ENCODE measurements at regions not wholly inside any gene's neighbourhood (a gene's known extent, or its start where the extent isn't known, plus 50 kb on each side); places are given as distances from the start of the nearest gene placed in this dataset.

DNA sequence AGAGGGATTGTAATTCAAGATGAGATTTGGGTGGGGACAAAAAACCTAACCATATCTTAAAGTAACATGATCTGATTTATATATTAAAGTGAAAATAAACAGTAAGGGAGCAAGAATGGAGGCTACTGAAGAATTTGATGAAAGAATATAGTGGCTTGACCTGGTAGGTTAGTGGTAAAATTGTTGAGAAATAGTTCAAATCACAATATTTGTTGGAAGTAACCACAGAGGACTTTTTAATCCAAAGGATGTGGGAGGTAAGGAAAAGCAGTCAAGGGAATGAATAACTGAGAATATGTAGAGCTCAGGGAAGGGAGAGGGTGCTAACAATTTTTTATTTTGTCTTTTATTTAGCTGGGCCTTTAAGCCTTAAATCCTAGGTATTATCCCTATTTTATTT, 139.8 kb upstream of the HS3ST1 start:
- ATAC-seq (ENCODE audit: poor library complexity) (no peak), DNase-seq (no peak)
- no peak overlapping the region for H3K4me3 ChIP-seq (ENCODE audit: low read length)
- intact Hi-C loops (cut with DNase I, micrococcal nuclease), result no loop called here
- Mint-ChIP-seq H3K27ac (no peak overlapping the region), H3K4me1 (ENCODE audit: low read depth) (no peaks in the 10 kb centered on the region), H3K4me3 (no peak overlapping the region), H3K9me3 (no peaks in the 10 kb centered on the region), H3K27me3 (no peaks in the 10 kb centered on the region), H3K36me3 (ENCODE audit: low read depth) (no peaks in the 10 kb centered on the region)
- no peaks in the 10 kb centered on the region for H3K9me3 ChIP-seq (ENCODE audit: control insufficient read depth in 1 of 2, insufficient read depth in 1 of 2, low read length in 2 of 2)
- no peaks in the 10 kb centered on the region for H3K36me3 ChIP-seq (ENCODE audit: insufficient read depth, low read length)
- no peaks in the 10 kb centered on the region for H3K27me3 ChIP-seq (ENCODE audit: control insufficient read depth in 1 of 2, insufficient read depth in 2 of 2, low read length in 2 of 2)
- TF ChIP-seq, protein P1, sequence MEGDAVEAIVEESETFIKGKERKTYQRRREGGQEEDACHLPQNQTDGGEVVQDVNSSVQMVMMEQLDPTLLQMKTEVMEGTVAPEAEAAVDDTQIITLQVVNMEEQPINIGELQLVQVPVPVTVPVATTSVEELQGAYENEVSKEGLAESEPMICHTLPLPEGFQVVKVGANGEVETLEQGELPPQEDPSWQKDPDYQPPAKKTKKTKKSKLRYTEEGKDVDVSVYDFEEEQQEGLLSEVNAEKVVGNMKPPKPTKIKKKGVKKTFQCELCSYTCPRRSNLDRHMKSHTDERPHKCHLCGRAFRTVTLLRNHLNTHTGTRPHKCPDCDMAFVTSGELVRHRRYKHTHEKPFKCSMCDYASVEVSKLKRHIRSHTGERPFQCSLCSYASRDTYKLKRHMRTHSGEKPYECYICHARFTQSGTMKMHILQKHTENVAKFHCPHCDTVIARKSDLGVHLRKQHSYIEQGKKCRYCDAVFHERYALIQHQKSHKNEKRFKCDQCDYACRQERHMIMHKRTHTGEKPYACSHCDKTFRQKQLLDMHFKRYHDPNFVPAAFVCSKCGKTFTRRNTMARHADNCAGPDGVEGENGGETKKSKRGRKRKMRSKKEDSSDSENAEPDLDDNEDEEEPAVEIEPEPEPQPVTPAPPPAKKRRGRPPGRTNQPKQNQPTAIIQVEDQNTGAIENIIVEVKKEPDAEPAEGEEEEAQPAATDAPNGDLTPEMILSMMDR (IDR thresholded peaks at IDR 0.05), result no peak
- H3K4me1 ChIP-seq (ENCODE audit: insufficient read depth, low read length), result no peaks in the 10 kb centered on the region
- H3K27ac ChIP-seq (ENCODE audit: low read depth in 1 of 2, low read length in 2 of 2), result no peak overlapping the region
- CTCF ChIA-PET, result no interaction called here
- POLR2A ChIA-PET, result no interaction called here

DNA sequence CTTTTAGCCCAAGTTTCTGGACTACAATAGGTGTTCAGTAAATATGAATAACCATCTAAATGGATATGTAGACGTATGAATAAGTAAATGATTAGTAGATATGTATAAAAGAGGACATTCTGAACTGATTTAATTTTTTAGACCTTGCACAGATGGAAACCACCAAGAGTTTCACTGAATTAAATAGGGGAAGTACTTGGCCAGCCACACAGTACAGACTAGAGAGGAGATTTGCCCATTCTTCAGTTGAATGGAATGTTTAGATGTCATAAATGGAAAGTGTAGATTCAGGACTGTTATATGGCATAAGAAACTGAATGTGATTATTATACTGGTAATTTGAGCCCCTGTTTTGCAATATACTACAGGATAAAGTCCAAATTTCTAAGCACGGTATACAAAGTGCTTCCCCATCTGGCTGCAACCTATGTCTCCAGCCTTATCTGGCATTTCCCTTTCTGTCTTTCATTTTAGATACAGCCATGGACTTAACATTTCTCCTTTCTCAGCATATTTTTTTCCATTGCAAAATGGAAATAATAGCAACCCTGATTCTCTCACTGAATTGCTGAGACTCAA, 137.8 kb upstream of the HS3ST1 start:
- H3K36me3 Mint-ChIP-seq (ENCODE audit: low read depth), result no peaks in the 10 kb centered on the region
- no peak overlapping the region for H3K4me3 Mint-ChIP-seq
- no peak overlapping the region for H3K27ac ChIP-seq (ENCODE audit: low read depth in 1 of 2, low read length in 2 of 2)
- no peaks in the 10 kb centered on the region for H3K9me3 Mint-ChIP-seq
- intact Hi-C loops (cut with DNase I, micrococcal nuclease), result no loop called here
- CTCF ChIA-PET, result no interaction called here
- POLR2A ChIA-PET, result no interaction called here
- H3K27me3 Mint-ChIP-seq, result no peaks in the 10 kb centered on the region
- ATAC-seq (ENCODE audit: poor library complexity), result no peak
- no peaks in the 10 kb centered on the region for H3K36me3 ChIP-seq (ENCODE audit: insufficient read depth, low read length)
- no peaks in the 10 kb centered on the region for H3K4me1 Mint-ChIP-seq (ENCODE audit: low read depth)
- H3K27me3 ChIP-seq (ENCODE audit: control insufficient read depth in 1 of 2, insufficient read depth in 2 of 2, low read length in 2 of 2), result no peaks in the 10 kb centered on the region
- TF ChIP-seq, protein P1 (IDR thresholded peaks at IDR 0.05), result no peak
- no peaks in the 10 kb centered on the region for H3K9me3 ChIP-seq (ENCODE audit: control insufficient read depth in 1 of 2, insufficient read depth in 1 of 2, low read length in 2 of 2)
- DNase-seq, result no peak
- no peak overlapping the region for H3K27ac Mint-ChIP-seq
- H3K4me3 ChIP-seq (ENCODE audit: low read length), result no peak overlapping the region
- H3K4me1 ChIP-seq (ENCODE audit: insufficient read depth, low read length), result no peaks in the 10 kb centered on the region

DNA sequence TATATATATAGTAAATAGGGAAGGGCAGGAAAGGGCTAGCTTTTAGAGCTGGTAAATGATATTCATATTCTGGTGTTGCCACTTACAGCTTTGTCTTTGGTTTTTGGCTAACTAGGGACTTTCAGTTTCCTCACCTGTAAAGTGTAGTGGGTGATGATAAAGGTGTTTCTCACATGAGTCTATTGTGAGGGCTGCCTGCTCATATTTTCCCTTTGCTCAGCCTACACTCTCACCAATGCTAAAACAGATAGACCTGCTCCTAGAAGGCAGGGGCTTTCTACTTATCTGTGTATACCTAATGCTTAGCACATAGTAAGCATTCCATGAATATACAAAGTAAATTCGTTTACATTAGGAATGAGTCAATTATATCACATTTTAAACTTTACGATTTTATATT, 137.2 kb upstream of the HS3ST1 start:
- intact Hi-C loops (cut with DNase I, micrococcal nuclease), result no loop called here
- CTCF ChIA-PET, result no interaction called here
- Mint-ChIP-seq H3K4me1 (ENCODE audit: low read depth) (no peaks in the 10 kb centered on the region), H3K36me3 (ENCODE audit: low read depth) (no peaks in the 10 kb centered on the region), H3K27me3 (no peaks in the 10 kb centered on the region), H3K9me3 (peaks cover 2% of the 10 kb centered on the region), H3K27ac (no peak overlapping the region), H3K4me3 (no peak overlapping the region)
- no peaks in the 10 kb centered on the region for H3K36me3 ChIP-seq (ENCODE audit: insufficient read depth, low read length)
- POLR2A ChIA-PET, result no interaction called here
- no peak overlapping the region for H3K4me3 ChIP-seq (ENCODE audit: low read length)
- TF ChIP-seq, protein P1 (IDR thresholded peaks at IDR 0.05), result no peak
- no peaks in the 10 kb centered on the region for H3K27me3 ChIP-seq (ENCODE audit: control insufficient read depth in 1 of 2, insufficient read depth in 2 of 2, low read length in 2 of 2)
- H3K4me1 ChIP-seq (ENCODE audit: insufficient read depth, low read length), result no peaks in the 10 kb centered on the region
- H3K27ac ChIP-seq (ENCODE audit: low read depth in 1 of 2, low read length in 2 of 2), result no peak overlapping the region
- DNase-seq (no peak), ATAC-seq (ENCODE audit: poor library complexity) (no peak)
- no peaks in the 10 kb centered on the region for H3K9me3 ChIP-seq (ENCODE audit: control insufficient read depth in 1 of 2, insufficient read depth in 1 of 2, low read length in 2 of 2)
